Activated T-cell treated with anti-CD3 and anti-CD28 coated beads for 48 hours (primary cell): ENCODE measurements at regions not wholly inside any gene's neighbourhood (a gene's known extent, or its start where the extent isn't known, plus 50 kb on each side); places are given as distances from the start of the nearest gene placed in this dataset.

Experiments used
- DNase-seq: peaks from one replicate; pipeline ENCODE4 v3.0.0-alpha.2; 2020; ENCODE audit warnings: low read depth

- DNase-seq = no peak
Observed at GRCh38 chr6:133583907-133584427, 304.9 kb upstream of the TCF21 start.

- DNase-seq = no peak
Observed at GRCh38 chr6:133584823-133585222, 304.1 kb upstream of the TCF21 start.

- DNase-seq = no peak
Observed at GRCh38 chr6:133585978-133586377, 302.9 kb upstream of the TCF21 start.

- no peak for DNase-seq
Observed at GRCh38 chr6:133587546-133588160, 301.3 kb upstream of the TCF21 start.

- no peak for DNase-seq
Observed at GRCh38 chr6:133590196-133590595, 298.7 kb upstream of the TCF21 start.

- DNase-seq = no peak
Observed at GRCh38 chr6:133590814-133591213, 298.1 kb upstream of the TCF21 start.

- no peak for DNase-seq
Observed at GRCh38 chr6:133591275-133591674, 297.6 kb upstream of the TCF21 start.

- DNase-seq = no peak
Observed at GRCh38 chr6:133594652-133595110, 294.2 kb upstream of the TCF21 start.

GRCh38 chr6:133595111-133595761 lies 293.7 kb upstream of the TCF21 start:
- DNase-seq = no peak

GRCh38 chr6:133606852-133607251 lies 282.1 kb upstream of the TCF21 start:
- no peak for DNase-seq

GRCh38 chr6:133608620-133609019 lies 280.3 kb upstream of the TCF21 start:
- DNase-seq = no peak

GRCh38 chr6:133609415-133610226 lies 279.3 kb upstream of the TCF21 start:
- DNase-seq = no peak

GRCh38 chr6:133610227-133610840 lies 278.6 kb upstream of the TCF21 start:
- no peak for DNase-seq

GRCh38 chr6:133610971-133611370 lies 277.9 kb upstream of the TCF21 start:
- DNase-seq = no peak

GRCh38 chr6:133612459-133612858 lies 276.5 kb upstream of the TCF21 start:
- no peak for DNase-seq

- DNase-seq = no peak
Observed at GRCh38 chr6:133613211-133613610, 275.7 kb upstream of the TCF21 start.

GRCh38 chr6:133621751-133622150 lies 267.2 kb upstream of the TCF21 start:
- DNase-seq = no peak

- DNase-seq = no peak
Observed at GRCh38 chr6:133623065-133623464, 265.8 kb upstream of the TCF21 start.

- no peak for DNase-seq
Observed at GRCh38 chr6:133623621-133624020, 265.3 kb upstream of the TCF21 start.

- DNase-seq = no peak
Observed at GRCh38 chr6:133626096-133626666, 262.7 kb upstream of the TCF21 start.

GRCh38 chr6:133629970-133630369 lies 258.9 kb upstream of the TCF21 start:
- no peak for DNase-seq

GRCh38 chr6:133630651-133631050 lies 258.3 kb upstream of the TCF21 start:
- DNase-seq = no peak
